ENCODE measurements at regions not wholly inside any gene's neighbourhood (a gene's known extent, or its start where the extent isn't known, plus 50 kb on each side); places are given as distances from the start of the nearest gene placed in this dataset.

GRCh38 chr10:8137272-8137681 lies 82.8 kb downstream of the GATA3 start:
- ATAC-seq (no peak), DNase-seq (ENCODE audit: low read depth, low spot score) (no peak)
- intact Hi-C loops (cut with micrococcal nuclease) = no loop called here
- Histone ChIP-seq H3K27ac (ENCODE audit: low read depth, low read length) (no peak overlapping the region), H3K4me2 (ENCODE audit: low read length) (no peak overlapping the region), H3K9ac (ENCODE audit: low read length) (no peak overlapping the region), H3K27me3 (ENCODE audit: insufficient read depth, low read length) (no peaks in the 10 kb centered on the region), H3K79me2 (ENCODE audit: insufficient read depth, low read length) (no peaks in the 10 kb centered on the region), H3K9me2 (ENCODE audit: insufficient read depth) (no peaks in the 10 kb centered on the region), H3K4me3 (replicated peaks in 1 of 2; ENCODE audit: low read depth in 1 of 2, low read length in 2 of 2) (no peak overlapping the region), H3K36me3 (ENCODE audit: control insufficient read depth in 1 of 2, insufficient read depth in 2 of 2, low read length in 2 of 2) (no peaks in the 10 kb centered on the region), H4K20me1 (ENCODE audit: insufficient read depth) (no peaks in the 10 kb centered on the region), H3K9me3 (ENCODE audit: control insufficient read depth in 1 of 2, insufficient read depth in 1 of 2, low read depth in 1 of 2, low read length in 2 of 2) (no peaks in the 10 kb centered on the region), H3K4me1 (ENCODE audit: control insufficient read depth in 1 of 2, insufficient read depth in 2 of 2, low read length in 2 of 2) (no peaks in the 10 kb centered on the region), H2AFZ (ENCODE audit: low read depth, low read length, poor library complexity, severe bottlenecking) (no peak overlapping the region)
- BruUV-seq (replicated peaks) = no TSS peak
- ChIA-PET RAD21 (ENCODE audit: low non-redundant PET in 1 of 2, low total read pairs in 2 of 2, uncharacterized antibody in 2 of 2, unreplicated experiment in 2 of 2) (no interaction called here), POLR2A (no interaction called here), CTCF (no interaction called here)
- TF ChIP-seq YY1 (IDR thresholded peaks at IDR 0.05; ENCODE audit: extremely low read depth, insufficient replicate concordance, low read depth, low read length) = no peak
- TF ChIP-seq POLR2A (IDR thresholded peaks at IDR 0.05; ENCODE audit: borderline replicate concordance, extremely low read depth, insufficient read depth, insufficient read length) = no peak
- no peak for TF ChIP-seq JUND (IDR thresholded peaks at IDR 0.05)

GRCh38 chr10:8137726-8138125 lies 83.2 kb downstream of the GATA3 start:
- H3K4me2 ChIP-seq (ENCODE audit: low read length) = no peak overlapping the region
- intact Hi-C loops (cut with micrococcal nuclease) = no loop called here
- ChIA-PET CTCF (no interaction called here), POLR2A (no interaction called here), RAD21 (ENCODE audit: low non-redundant PET in 1 of 2, low total read pairs in 2 of 2, uncharacterized antibody in 2 of 2, unreplicated experiment in 2 of 2) (no interaction called here)
- no peaks in the 10 kb centered on the region for H3K9me3 ChIP-seq (ENCODE audit: control insufficient read depth in 1 of 2, insufficient read depth in 1 of 2, low read depth in 1 of 2, low read length in 2 of 2)
- BruUV-seq (replicated peaks) = no TSS peak
- H3K27me3 ChIP-seq (ENCODE audit: insufficient read depth, low read length) = no peaks in the 10 kb centered on the region
- no peaks in the 10 kb centered on the region for H3K36me3 ChIP-seq (ENCODE audit: control insufficient read depth in 1 of 2, insufficient read depth in 2 of 2, low read length in 2 of 2)
- no peaks in the 10 kb centered on the region for H3K4me1 ChIP-seq (ENCODE audit: control insufficient read depth in 1 of 2, insufficient read depth in 2 of 2, low read length in 2 of 2)
- no peak overlapping the region for H3K9ac ChIP-seq (ENCODE audit: low read length)
- no peaks in the 10 kb centered on the region for H3K79me2 ChIP-seq (ENCODE audit: insufficient read depth, low read length)
- H2AFZ ChIP-seq (ENCODE audit: low read depth, low read length, poor library complexity, severe bottlenecking) = no peak overlapping the region
- DNase-seq (ENCODE audit: low read depth, low spot score) (no peak), ATAC-seq (no peak)
- H3K9me2 ChIP-seq (ENCODE audit: insufficient read depth) = no peaks in the 10 kb centered on the region
- TF ChIP-seq TCF7L2 (IDR thresholded peaks at IDR 0.05; ENCODE audit: borderline replicate concordance, extremely low read depth, insufficient read depth, insufficient read length) (no peak), EGR1 (IDR thresholded peaks at IDR 0.05; ENCODE audit: low read depth) (no peak), ZNF274 (IDR thresholded peaks at IDR 0.05; ENCODE audit: low read depth, low read length) (no peak), YY1 (IDR thresholded peaks at IDR 0.05; ENCODE audit: extremely low read depth, insufficient replicate concordance, low read depth, low read length) (no peak), CEBPB (IDR thresholded peaks at IDR 0.05; ENCODE audit: low read depth) (no peak), SIN3A (IDR thresholded peaks at IDR 0.05; ENCODE audit: low read depth) (no peak), REST (IDR thresholded peaks at IDR 0.05; ENCODE audit: low read depth) (no peak)
- H3K27ac ChIP-seq (ENCODE audit: low read depth, low read length) = no peak overlapping the region
- H4K20me1 ChIP-seq (ENCODE audit: insufficient read depth) = no peaks in the 10 kb centered on the region
- no peak overlapping the region for H3K4me3 ChIP-seq (replicated peaks in 1 of 2; ENCODE audit: low read depth in 1 of 2, low read length in 2 of 2)

All from HCT116 (cell line).